ENCODE measurements at regions not wholly inside any gene's neighbourhood (a gene's known extent, or its start where the extent isn't known, plus 50 kb on each side); places are given as distances from the start of the nearest gene placed in this dataset.
"Not testable (repeated sequence)": the region's sequence is repeated elsewhere in the genome, so short reads cannot be mapped to it uniquely, and the experiment has no call there.

GRCh38 chr20:9015232-9015983 is 53.5 kb upstream of the PLCB4 start:
- TF ChIP-seq CTCF, POLR2A (IDR thresholded peaks at IDR 0.05): not testable (repeated sequence)
